MM.1S (cell line): ENCODE measurements at regions not wholly inside any gene's neighbourhood (a gene's known extent, or its start where the extent isn't known, plus 50 kb on each side); places are given as distances from the start of the nearest gene placed in this dataset.

Experiments
- DNase-seq: peaks from one replicate; pipeline ENCODE4 v3.0.0-alpha.2; 2015
- H2AFZ ChIP-seq: fragments of 300-600 bp; sonication (generic); 2 replicates; pipeline ENCODE4 v1.6.0; 2016; ENCODE audit warnings: antibody characterized with exemption, low read length
- H3F3A ChIP-seq: fragments of 300-600 bp; sonication (generic); 2 replicates; pipeline ENCODE4 v1.6.1; 2016; ENCODE audit warnings: mild to moderate bottlenecking, antibody characterized with exemption, low read length, moderate library complexity, mixed read lengths; ENCODE audit not compliant: insufficient read depth
- H3K27ac ChIP-seq: fragments of 300-600 bp; sonication (generic); 2 replicates; pipeline ENCODE4 v1.5.1; 2016; ENCODE audit warnings: mild to moderate bottlenecking, low read length
- H3K27me3 ChIP-seq: fragments of 300-600 bp; sonication (generic); replicated peaks from 2 replicates; pipeline ENCODE4 v1.6.0; 2016; ENCODE audit warnings: low read length; ENCODE audit not compliant: insufficient read depth
- H3K36me3 ChIP-seq: fragments of 300-600 bp; sonication (generic); replicated peaks from 2 replicates; pipeline ENCODE4 v1.6.1; 2016; ENCODE audit warnings: mild to moderate bottlenecking, low read length, mixed read lengths; ENCODE audit not compliant: insufficient read depth
- H3K4me1 ChIP-seq: fragments of 300-600 bp; sonication (generic); 2 replicates; pipeline ENCODE4 v1.6.1; 2016; ENCODE audit warnings: low read length, mixed read lengths
- H3K4me2 ChIP-seq: fragments of 300-600 bp; sonication (generic); 2 replicates; pipeline ENCODE4 v1.6.0; 2016; ENCODE audit warnings: low read depth, low read length
- H3K4me3 ChIP-seq: fragments of 300-600 bp; sonication (generic); 2 replicates; pipeline ENCODE4 v1.5.1; 2016; ENCODE audit warnings: low read length, mixed read lengths
- H3K79me2 ChIP-seq: fragments of 300-600 bp; sonication (generic); 2 replicates; pipeline ENCODE4 v1.6.1; 2016; ENCODE audit warnings: mixed run types, low read length, mixed read lengths
- H3K9ac ChIP-seq: fragments of 300-600 bp; sonication (generic); 2 replicates; pipeline ENCODE4 v1.6.1; 2016; ENCODE audit warnings: low read length, mixed read lengths
- H3K9me2 ChIP-seq: fragments of 300-600 bp; sonication (generic); replicated peaks from 2 replicates; pipeline ENCODE4 v1.6.1; 2016; ENCODE audit warnings: mild to moderate bottlenecking, low read length, mixed read lengths; ENCODE audit not compliant: insufficient read depth
- H3K9me3 ChIP-seq: fragments of 300-600 bp; sonication (generic); replicated peaks from 2 replicates; pipeline ENCODE4 v1.6.1; 2016; ENCODE audit warnings: mild to moderate bottlenecking, low read length, mixed read lengths; ENCODE audit not compliant: insufficient read depth
- H4K20me1 ChIP-seq: fragments of 300-600 bp; sonication (generic); 2 replicates; pipeline ENCODE4 v1.6.1; 2016; ENCODE audit warnings: mild to moderate bottlenecking, low read length, moderate library complexity, mixed read lengths; ENCODE audit not compliant: insufficient read depth
- CTCF ChIP-seq: fragments of 300-600 bp; sonication (generic); IDR thresholded peaks from 2 replicates; pipeline ENCODE4 v1.5.1; 2016; ENCODE audit warnings: antibody characterized with exemption, low read length, mixed read lengths
- EZH2 ChIP-seq: fragments of 300-600 bp; sonication (generic); optimal IDR thresholded peaks from 2 replicates; pipeline ENCODE3; 2017; ENCODE audit warnings: low read depth, mild to moderate bottlenecking, antibody characterized with exemption, low read length, mixed read lengths
- EZH2phosphoT487 ChIP-seq: fragments of 300-600 bp; sonication (generic); IDR thresholded peaks from 2 replicates; pipeline ENCODE4 v1.6.1; 2018; ENCODE audit warnings: antibody characterized with exemption, low read length

DNA sequence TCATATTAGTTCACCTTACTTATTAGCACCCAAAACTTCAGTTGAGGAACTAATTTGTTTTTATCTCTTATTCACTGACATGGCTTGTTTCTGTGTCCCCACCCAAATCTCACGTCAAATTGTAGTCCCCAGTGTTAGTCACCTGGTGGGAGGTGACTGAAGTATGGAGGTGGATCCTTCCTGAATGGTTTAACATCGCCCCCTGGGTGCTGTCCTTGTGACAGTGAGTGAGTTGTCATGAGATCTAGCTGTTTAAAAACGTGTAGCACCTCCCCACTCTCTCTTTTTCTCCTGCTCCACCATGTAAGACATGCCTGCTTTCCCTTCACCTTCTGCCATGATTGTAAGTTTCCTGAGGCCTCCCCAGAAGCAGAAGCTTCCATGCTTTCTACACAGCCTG is 75.0 kb upstream of the HECTD2 start:
- Histone ChIP-seq H4K20me1 (no peaks in the 10 kb centered on the region), H3K4me1 (no peaks in the 10 kb centered on the region), H3K9me2 (no peaks in the 10 kb centered on the region), H3K4me2 (no peak overlapping the region), H3K36me3 (no peaks in the 10 kb centered on the region), H3F3A (no peaks in the 10 kb centered on the region), H3K4me3 (no peak overlapping the region), H3K27me3 (no peaks in the 10 kb centered on the region), H3K27ac (no peak overlapping the region), H3K9me3 (no peaks in the 10 kb centered on the region), H3K9ac (no peak overlapping the region), H2AFZ (no peak overlapping the region), H3K79me2 (no peaks in the 10 kb centered on the region)
- TF ChIP-seq CTCF: no peak
- no peak for TF ChIP-seq EZH2phosphoT487
- no peak for TF ChIP-seq EZH2
- no peak for DNase-seq

DNA sequence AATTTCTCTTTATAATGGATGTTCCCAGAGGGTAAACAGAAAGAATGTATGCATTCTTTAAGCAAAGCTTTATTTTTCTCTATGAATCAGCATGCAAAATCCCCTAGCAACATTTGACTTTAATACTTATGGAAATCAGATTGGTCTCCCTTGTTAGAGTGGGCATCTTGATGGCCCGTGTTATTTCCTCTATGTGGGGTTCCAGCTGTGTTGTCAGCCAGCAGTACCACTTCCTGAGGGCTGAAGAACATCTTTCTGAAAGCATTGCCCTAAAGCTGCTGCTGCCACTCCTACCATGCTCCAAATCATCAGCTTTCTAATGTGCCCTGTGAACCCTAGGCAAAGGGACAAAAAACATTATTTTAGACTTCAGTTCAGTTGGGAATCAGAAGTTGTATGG is 70.4 kb upstream of the HECTD2 start:
- TF ChIP-seq EZH2 (no peak), CTCF (no peak), EZH2phosphoT487 (no peak)
- Histone ChIP-seq H3K79me2 (no peaks in the 10 kb centered on the region), H2AFZ (no peak overlapping the region), H3K4me1 (no peaks in the 10 kb centered on the region), H3K36me3 (no peaks in the 10 kb centered on the region), H3K27me3 (no peaks in the 10 kb centered on the region), H3K9ac (no peak overlapping the region), H3F3A (no peaks in the 10 kb centered on the region), H3K9me3 (no peaks in the 10 kb centered on the region), H4K20me1 (no peaks in the 10 kb centered on the region), H3K4me3 (no peak overlapping the region), H3K4me2 (no peak overlapping the region), H3K27ac (no peak overlapping the region), H3K9me2 (no peaks in the 10 kb centered on the region)
- no peak for DNase-seq

GRCh38 chr10:91340613-91341362 is 69.4 kb upstream of the HECTD2 start:
- TF ChIP-seq EZH2 (no peak), EZH2phosphoT487 (no peak), CTCF (no peak)
- H3K27ac ChIP-seq: no peak overlapping the region
- H3K4me1 ChIP-seq: no peaks in the 10 kb centered on the region
- H3F3A ChIP-seq: no peaks in the 10 kb centered on the region
- H2AFZ ChIP-seq: no peak overlapping the region
- H4K20me1 ChIP-seq: no peaks in the 10 kb centered on the region
- no peak overlapping the region for H3K9ac ChIP-seq
- no peak overlapping the region for H3K4me2 ChIP-seq
- no peak for DNase-seq
- no peak overlapping the region for H3K4me3 ChIP-seq
- H3K36me3 ChIP-seq: no peaks in the 10 kb centered on the region
- H3K9me2 ChIP-seq: no peaks in the 10 kb centered on the region
- no peaks in the 10 kb centered on the region for H3K79me2 ChIP-seq
- no peaks in the 10 kb centered on the region for H3K9me3 ChIP-seq
- H3K27me3 ChIP-seq: no peaks in the 10 kb centered on the region
